Stimulated activated CD8-positive, alpha-beta memory T cell treated with anti-CD3 and anti-CD28 coated beads, Interleukin-2, amount 100 ng/mL, for 48 hours (primary cell): ENCODE measurements at regions not wholly inside any gene's neighbourhood (a gene's known extent, or its start where the extent isn't known, plus 50 kb on each side); places are given as distances from the start of the nearest gene placed in this dataset.
"Not testable (repeated sequence)": the region's sequence is repeated elsewhere in the genome, so short reads cannot be mapped to it uniquely, and the experiment has no call there.

Experiments
- DNase-seq, 2 donors: peaks; one replicate each; pipeline ENCODE4 v3.0.0-alpha.2; 2020; ENCODE audit warnings: low read depth in 2 of 2

DNA sequence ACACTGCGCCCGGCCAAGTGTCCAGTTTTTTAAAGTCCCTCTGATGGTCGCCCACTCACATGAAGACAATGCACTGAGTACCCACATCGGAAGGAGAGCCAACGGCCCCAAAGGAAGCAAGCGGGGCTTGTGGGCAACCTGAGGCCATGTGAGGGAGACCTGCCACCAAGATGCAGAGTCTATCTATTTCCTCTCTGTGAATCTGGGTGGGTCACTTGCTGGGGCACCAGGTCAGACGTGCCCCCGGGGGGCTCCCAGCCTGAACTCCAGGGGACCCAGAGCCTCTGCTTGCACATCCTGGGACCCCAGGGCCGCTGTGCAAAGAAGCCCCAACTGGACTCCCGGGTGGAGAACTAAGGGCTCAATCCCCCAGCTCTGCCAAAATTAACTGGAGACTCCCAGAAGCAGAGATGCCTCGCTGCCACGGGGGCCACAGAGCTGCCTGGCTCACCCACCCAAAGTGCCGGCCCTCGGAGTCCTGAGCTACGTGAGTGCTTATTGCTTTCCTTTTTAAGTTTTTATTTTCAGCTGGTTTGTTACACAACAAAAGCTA, 106.4 kb downstream of the BRD1 start:
- DNase-seq, result no peak

DNA sequence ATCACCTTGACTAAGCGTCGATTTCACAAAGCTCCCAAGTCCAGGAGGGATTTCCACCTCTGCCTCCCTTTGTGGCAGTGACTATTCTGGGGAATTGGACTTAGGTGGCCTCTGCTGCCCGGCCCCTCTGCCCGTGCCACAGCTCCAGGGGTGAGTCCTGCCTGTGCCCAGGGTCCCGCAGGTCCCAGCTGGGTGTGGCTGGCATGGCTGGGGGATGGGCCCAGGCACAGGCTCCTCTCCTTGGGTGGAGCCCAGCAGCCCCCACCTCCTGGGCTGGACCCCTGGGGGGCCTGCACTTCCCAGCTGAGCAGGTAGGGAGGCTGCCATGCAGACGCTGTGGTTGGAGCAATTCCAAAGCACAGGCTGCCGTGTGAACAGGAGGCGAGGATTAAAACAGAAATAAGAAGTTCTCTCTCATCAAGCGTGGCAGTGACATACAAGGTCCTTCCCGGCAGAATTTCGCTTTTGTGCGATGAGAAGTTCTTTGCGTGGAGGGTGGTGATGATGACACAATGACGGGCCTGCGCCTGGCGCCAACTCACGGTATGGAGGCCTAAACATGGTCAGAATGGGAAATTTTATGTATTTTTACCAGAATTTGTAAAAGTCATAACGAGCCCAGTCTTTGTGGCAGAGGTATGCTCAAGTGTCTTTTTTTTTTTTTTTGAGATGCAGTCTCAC, 107.3 kb downstream of the BRD1 start:
- DNase-seq, result no peak

DNA sequence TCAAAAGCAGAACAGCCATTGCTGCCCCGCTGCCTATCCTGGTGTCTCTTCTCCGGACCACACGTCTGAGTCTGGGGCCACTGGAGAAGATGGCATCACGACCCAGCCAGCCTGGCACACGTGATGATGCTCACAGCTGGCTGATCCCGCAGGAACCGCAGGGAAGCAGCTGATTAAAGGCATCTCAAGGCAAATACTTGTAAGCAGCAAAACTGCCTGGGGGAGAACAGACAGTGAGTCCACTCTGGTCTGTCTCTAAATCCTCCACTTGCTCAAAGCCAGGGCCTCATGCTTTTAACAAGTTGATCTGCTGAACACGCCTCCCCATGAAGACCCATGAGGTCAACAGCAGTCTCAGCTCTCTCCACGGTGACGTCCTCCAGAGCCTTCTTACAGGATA, 108.6 kb downstream of the BRD1 start:
- DNase-seq, result no peak

DNA sequence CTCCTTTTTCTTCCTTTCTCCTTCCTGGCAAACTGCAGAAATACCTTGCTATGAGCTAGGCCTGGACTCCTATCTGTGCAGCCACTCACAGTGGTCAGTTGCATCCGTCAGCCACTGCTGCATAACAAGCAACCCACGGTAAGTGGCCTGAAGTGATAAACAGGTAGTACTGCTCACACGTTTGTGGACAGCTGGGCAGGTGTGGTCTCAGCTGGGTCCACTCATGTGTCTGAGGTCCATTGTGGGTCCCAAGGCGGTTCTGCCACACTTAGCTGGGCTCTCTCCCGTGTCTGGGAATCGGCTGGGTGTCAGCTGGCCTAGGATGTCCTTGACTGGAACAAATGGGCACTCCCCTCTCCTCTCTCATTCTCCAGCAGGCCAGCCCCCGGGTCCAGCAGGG, 109.3 kb downstream of the BRD1 start:
- no peak for DNase-seq

DNA sequence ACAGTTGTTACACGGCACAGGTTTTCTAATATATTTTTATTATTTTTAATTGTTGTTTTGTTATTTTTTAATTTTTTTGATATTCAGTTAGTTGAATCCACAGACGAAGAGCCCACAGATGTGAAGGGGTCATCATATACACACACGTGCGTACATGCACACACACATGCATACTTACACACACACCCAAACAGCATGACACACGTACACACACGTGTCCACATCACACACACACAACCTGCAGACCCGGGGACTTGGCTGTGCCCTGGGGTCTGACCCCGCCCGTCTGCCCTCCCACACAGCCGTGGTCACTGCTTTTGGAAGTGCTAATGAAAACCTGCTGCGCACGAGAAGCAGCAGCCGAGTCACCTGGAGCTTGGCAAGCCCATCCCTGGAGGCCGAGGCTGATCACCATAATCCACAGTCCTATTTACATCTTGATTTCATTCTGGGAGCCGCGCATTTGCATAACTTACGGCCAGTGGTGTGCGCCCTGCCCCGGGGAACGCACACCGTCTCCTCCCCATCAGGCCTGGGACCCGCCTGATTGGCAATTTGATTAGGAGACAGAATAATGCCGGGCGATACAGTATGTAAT, 110.3 kb downstream of the BRD1 start:
- no peak for DNase-seq

DNA sequence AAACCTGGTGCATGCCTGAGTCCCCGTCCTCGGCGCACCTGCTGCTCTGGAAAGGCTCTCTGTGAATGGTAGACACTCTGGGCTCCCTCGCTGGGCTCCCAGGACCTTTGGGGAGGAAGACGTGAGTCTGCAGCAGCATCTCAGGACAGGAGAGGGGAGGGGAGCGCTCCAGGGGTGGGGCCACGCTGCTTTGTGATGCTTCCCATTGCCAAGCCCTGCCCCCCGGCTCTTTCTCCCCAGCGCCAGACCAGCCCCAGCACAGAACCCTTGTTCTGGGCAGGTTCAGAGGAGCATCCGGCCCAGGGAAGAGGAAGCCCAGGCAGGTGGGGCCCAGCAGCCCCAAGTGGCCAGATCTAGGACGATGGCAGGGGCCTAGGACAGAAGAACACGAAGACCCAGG, 111.2 kb downstream of the BRD1 start:
- no peak for DNase-seq

DNA sequence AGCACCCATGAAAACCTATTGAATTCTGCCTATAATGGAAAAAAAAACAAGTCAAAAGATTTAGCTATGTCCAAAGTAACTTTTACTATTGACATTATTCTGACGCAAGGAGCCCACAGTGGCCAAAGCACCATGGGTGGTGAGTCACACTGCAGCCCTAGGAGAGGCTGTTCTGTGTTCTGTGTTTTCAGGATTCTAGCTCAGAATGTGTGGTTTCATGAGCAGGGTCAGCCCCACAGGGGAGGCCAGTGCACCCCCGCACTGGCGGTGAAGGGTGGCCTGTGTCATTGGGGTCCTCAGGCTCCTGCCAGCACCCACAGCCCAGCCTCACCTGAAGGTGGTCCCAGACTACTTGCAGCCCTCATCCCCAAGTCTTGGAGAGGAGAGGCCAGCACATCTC, 112.2 kb downstream of the BRD1 start:
- DNase-seq, result no peak

DNA sequence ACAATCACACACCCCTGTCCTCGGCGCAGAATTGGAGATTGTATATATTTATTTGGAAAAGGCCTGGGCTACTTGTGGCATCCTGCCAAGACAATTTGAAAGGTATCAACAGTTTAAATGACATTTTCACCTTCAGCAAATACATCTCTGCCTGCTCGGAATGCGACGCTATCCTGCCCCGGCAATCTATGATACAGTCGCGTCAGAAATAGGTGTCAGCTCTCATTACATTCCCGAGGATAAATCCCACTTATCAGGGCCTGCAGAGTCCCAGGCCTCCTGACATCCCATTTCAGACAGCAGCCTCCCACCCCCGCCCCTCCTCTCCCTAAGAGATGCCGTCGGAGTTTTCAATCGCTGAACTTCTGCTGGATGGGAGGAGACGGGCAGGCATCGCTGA, 114.7 kb downstream of the BRD1 start:
- no peak for DNase-seq

DNA sequence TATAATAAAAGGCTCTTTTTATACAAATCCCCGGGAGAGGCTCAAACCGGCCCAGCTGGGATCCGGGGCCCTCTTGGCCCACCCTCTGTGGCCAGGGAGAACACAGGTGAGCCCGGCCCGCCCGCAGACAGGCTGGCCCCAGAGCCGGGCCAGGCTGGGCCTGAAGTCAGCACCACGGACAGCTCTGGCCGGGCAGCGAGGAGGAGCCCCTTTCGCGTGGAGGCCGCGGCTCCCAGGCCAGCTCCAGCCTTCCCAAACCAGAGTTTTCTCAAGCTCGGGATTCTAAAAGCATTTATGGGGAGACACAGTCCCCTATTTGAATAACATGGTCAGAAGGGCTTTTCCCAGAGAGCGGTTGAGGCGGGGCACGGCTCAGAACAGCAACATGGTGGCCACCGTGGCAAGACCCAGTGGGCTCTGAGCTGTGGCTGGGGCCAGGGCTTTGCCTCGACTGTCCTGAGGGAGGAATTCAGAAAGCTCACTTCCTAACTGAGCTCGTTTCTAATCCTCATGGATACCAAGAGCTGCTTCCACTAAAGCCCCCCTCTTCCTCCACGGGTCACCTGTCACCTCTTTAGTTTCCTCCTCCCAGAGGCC, 115.4 kb downstream of the BRD1 start:
- no peak for DNase-seq

DNA sequence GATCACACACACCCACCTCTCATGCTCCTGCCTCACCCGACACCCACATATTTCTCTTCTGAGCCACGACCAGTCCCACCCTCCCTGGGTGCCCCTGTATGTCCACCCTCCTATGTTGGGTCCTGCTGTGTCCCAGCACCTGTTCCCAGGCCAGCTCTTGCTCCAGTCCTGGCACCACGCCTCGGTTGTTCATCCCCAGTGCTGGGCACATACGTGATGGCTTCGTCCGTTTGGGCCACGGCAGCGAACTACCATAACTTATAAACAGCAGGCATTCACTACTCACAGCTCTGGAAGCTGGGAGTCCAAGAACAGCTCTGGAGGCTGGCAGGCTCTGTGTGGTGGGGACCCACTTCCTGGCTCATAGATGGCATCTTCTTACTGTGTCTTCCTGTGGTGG, 116.9 kb downstream of the BRD1 start:
- DNase-seq, result no peak

DNA sequence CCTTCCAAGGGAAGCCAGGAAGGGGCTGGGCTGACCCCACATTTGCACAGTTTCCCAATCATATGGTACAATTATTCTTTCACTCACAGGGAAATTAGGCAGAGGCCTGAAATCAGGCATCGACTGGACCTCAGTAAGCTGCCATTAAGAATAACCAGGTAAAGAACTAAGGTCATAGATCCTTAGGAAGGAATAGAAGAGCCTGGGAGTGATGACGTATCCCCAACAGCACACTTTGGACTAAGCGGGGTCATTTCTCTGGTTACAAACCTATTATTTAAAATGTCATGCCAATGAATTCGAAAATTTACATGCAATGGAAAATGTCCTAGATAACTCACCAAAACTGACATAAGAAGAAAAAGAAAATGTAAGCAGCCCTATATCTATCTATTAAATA, 118.2 kb downstream of the BRD1 start:
- DNase-seq, result no peak

DNA sequence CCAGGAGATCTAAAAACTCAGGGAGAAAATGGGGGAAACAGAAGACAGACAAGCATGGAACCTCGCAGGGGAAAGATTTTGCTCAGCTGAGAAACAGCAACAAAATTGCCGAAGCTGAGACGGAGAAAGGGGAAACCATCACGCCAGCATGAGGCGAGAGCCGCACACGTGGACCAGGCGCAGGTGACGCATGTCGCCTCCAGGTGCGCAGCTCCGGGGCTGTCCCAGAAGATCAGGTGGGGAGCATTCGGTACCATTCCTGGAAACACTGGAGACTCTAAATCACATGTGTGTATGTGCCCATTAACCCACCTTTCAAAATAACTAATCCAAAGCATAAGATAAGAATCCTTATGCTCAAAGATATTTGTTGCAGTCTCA, 121.7 kb downstream of the BRD1 start:
- no peak for DNase-seq

DNA sequence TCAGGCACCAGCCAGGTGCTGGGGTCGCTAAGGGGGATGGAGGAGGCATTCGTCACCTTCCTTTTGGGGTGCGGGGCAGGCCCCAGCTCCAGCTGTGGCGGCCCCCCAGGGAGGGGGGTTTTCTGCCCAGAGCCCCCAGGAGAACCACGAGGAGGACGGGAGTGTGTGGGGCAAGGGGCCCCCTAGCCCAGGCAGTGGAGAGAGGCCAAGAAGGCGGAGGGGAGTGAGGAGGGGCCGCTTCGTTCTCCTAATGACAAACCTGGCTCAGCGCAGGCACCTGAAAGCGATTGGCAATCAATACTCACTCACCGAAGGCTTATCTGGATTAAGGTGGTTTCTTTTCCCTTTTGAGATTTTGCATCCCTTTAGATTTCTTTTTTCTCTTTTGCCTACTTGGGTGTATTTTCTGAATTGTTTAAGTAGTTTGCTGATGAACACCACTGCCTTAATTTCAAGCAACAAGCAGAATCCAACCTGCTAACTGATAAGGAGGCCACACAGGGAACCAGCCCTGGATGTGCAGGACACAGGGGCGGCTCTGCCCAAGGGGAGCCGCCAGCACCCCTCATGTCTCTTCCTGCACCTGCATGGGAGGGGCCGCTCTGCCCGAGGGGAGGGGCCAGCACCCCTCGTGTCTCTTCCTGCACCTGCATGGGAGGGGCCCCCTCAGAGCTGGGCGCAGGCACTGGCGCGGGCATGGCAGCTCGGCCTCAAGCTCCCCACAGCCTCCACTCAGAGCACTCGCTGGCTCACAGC, 122.3 kb downstream of the BRD1 start:
- no peak for DNase-seq

DNA sequence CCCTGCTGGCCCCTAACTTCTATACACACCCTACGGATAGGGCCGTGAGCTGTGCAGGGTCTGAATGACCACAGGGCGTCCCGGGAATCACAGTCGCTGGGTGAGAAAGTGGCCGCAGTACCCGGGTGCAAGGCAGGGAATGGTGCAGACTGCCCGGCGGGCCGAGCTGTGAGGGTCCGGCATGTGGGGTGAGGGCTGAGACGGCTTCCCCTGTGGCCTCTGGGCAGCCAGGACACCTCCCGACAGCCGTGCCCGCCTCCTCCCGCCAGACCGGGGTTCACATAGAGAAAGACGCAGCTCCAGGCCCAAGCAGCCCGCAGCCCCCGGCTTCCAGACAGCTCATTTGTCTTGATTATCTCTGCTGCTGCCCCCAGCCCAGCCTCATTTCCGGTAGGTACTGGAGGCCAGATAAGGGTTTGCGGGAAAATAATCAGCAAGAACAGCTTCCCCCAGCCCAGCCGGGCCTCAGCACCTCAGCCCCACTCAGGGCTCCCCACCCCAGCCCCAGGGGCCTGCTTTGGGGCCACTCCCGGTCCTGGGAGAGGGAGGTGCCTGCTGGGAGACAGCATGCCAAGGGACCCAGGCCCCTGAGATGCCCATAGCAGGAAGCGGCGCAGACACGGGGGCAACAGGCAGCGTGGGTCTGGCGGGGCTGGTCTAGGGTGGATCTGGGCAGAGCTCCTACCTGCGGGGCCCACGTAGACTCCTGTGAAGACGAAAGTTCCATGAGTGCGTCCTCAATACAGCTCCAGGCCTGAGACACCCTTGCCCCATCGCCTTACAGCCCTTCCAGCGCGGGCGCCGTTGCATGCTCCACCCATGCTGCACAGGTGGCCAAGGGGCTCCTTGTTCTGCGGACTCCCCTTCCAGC, 123.1 kb downstream of the BRD1 start:
- no peak for DNase-seq

DNA sequence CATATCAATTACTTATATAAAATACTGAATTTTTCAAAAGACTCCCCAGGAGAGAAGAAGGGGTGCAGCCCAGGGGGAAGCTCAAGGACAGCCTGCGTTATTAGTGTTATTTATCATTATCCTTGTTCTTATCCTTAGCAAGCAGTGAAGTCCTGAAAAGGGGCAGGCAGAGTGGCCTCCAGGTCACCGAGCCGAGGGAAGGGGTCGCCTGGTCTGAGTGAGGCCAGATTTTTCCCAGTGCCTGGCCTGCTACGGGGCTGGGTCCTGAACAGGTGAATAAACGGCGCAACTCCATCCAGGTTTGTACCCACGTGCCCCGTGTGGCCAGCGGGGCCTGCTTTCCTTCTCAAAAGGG, 123.7 kb downstream of the BRD1 start:
- no peak for DNase-seq

DNA sequence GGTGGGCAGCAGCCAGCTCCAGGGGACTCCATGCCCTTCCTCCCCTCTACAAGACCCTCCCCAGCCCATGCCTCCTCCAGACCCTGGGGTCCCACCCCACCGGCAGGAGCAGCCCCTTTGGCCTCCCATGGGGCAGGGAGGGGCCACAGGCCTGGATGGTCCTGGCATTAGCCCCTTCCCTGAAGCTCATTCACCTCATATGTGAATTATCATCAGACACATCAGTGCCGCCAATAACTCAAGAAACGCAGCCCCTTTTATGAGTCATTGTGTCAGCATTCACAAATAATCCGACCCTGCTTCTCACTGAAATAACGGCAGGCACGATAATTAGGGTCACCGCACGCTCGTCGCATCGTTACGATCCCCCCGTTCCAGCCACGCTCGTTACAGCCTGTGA, 124.2 kb downstream of the BRD1 start:
- DNase-seq, result no peak

DNA sequence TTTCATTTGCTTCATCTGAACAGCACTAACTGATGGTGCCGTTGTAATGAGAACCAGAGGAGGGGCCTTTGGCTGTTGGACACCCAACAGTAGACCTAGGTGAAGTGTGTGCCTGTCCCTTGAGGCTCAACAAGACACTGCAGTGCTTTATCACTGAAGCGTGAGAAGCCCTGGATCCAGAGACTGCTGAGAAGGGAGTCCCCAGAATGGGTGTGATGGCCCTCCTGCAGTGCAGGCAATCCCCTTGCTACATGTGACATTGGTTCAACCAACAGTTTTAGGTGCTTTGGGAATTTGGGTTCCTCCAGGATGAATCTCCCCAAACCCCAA, 125.6 kb downstream of the BRD1 start:
- no peak for DNase-seq

DNA sequence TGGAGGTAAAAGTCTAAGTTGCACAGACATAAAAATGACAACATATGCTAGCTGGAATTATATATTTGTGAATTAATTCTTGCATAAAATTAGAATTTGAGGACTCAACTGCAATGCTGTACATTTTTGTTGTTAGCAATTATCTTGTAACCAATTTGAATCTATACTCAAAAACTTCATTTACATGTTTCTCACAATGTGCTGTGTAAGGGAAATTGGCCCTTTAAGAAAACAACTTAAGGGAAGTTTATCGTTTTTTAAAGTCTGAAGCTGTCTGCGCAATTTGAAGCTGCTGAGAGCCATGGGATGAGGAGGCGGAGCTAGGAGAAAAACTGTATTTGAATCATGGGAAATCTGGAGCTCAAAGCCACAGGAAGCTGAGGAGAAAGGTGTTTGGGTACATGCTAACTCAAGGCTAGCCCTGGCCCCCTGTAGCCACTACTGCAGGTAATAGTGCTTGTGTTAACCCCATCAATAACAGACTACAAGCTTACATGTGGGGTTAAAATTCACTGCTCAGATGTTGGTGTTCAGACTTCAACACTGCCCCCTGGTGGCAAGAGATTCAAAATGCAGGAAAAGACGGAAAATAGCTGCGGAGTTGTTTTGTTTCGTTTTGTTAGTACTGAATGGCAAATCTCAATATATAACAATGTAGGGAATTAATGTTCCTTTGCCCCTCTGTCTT, 126.1 kb downstream of the BRD1 start:
- DNase-seq, result no peak

DNA sequence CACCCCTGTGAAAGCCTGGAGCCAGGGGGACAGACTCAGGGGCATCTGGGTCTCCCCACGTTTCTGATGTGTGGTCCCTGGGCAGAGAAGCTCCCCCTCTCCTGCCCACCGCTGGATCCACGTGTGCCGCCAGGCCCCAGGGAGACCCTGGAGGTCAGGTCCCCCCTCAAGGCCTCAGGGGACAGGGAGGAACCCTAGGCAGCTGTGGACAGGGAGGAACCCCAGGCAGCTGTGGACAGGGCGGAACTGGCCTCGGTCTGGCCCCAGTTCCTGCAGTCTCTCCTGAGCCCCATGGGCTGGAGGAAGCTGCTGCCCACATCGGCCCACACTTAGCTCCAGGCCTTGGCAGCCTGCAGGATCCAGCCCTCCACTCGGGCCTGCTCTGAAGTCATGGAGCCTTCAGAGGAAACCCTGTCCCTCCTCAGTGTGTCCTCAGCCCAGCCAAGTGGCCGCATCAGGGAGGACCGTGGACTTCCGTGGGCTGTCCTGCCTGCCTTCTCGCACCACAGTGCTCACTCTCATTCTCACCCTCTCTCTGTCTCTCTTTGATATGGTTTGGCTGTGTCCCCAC, 127.7 kb downstream of the BRD1 start:
- no peak for DNase-seq

DNA sequence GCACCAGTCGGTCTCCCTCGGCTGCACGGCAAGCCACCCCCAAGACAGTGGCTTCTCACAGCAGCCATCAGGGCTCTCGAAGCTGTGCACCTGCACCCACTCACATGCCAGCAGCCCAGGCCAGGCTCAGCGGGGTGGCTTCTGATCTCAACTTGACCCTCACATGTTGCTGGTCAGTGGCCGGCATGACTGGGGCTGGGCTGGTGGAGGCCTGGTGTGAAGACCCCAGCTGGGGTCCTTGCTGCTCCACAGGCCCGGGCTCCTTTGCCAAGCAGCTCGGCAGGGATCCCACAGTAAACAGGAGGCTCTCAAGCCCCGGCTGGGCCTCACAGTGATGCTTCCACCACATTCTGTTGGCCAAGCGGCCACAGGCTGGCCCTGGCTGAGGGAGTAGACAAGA, 128.2 kb downstream of the BRD1 start:
- DNase-seq, result no peak

DNA sequence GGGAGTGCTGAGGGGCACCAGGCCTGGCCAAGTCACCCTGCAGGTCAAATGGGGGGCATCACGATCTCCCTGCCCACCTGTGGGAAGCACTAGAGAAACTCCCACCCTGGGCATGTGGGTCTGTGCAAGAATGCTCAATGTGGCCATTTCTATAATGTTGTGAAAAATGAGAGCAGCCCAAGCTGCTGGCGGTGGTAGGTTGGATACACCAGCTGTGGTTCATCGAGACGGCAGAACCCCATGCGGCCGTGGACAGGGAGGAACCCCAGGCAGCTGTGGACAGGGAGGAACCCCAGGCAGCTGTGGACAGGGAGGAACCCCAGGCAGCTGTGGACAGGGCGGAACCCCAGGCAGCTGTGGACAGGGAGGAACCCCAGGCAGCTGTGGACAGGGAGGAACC, 129.1 kb downstream of the BRD1 start:
- not testable (repeated sequence) for DNase-seq
